ENCODE measurements at regions not wholly inside any gene's neighbourhood (a gene's known extent, or its start where the extent isn't known, plus 50 kb on each side); places are given as distances from the start of the nearest gene placed in this dataset.

DNA sequence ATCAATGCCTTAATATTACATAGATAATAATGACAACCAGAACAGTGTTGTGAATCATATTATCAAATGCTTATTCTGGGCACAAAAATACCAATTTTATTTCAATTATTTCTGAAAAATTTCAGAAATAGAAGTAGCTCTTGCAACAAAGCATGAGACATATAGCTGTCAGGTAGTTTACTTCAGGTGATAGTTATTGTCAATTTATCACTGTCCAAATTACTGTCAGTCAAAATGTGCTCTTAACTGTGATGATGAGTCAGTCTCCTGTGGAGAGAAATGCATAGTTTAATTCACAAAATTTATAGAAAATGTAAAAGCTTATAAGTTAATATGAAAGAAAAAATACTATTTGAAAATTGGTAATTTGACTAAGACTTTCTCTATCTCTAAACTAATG is 1078.4 kb upstream of the GBE1 start:
- DNase-seq = no peak
- peaks cover 0 to 4% of the 10 kb centered on the region in 2 donors for H3K36me3 Mint-ChIP-seq (ENCODE audit: insufficient read depth in 2 of 2)
- H3K27ac Mint-ChIP-seq = no peak overlapping the region
- no peaks in the 10 kb centered on the region for H3K4me1 Mint-ChIP-seq (ENCODE audit: low read depth)
- no peak for ATAC-seq (replicated peaks in 1 of 2)
- peaks cover 11 to 12% of the 10 kb centered on the region in 2 donors for H3K9me3 Mint-ChIP-seq
- no peak overlapping the region for H3K4me3 Mint-ChIP-seq
- H3K27me3 Mint-ChIP-seq (ENCODE audit: low read depth) = no peaks in the 10 kb centered on the region

DNA sequence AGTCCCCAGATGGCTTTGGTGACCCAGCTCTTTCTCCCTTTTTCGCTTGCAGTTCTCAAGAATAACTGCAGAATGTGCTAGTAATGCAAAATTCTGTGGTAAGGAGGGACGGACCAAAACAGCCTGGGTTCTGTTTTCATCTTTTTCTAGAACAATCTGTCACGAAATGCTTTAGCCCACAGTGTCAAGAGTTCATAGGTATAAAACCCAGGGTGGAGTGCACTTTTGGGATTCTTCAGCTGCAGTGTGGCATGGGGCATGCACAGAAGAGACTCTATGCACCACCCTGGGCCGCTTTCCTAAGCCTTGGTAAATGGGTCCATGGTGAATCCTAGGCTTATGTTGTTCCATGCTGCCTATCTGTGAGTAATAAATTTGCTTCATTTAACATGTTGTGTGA is 1072.7 kb upstream of the GBE1 start:
- DNase-seq (no peak), ATAC-seq (replicated peaks in 1 of 2) (no peak)
- peaks cover 4 to 7% of the 10 kb centered on the region in 2 donors for H3K9me3 Mint-ChIP-seq
- H3K4me3 Mint-ChIP-seq = no peak overlapping the region
- no peaks in the 10 kb centered on the region for H3K27me3 Mint-ChIP-seq (ENCODE audit: low read depth)
- no peak overlapping the region for H3K27ac Mint-ChIP-seq
- no peaks in the 10 kb centered on the region for H3K4me1 Mint-ChIP-seq (ENCODE audit: low read depth)
- no peaks in the 10 kb centered on the region for H3K36me3 Mint-ChIP-seq (ENCODE audit: insufficient read depth in 2 of 2)

DNA sequence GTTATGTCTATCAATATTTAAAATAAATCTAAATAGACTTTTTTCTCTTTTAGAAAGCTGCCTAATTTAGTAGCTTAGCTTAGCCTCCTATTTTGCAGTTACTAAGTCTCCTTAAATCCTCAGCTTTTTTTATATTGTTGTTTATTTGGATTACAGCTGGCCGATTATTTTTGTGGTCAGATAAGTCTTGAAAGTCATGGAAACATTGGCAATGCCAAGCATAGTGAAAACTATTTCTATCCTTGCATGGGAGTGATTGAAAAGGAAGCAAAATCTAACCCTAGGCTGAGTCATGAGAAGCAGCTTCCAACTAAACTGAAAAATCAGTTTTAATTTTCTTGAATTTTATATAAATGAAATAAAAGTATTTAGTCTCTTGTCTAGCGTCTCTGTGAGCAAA is 1063.0 kb upstream of the GBE1 start:
- Mint-ChIP-seq H3K4me3 (no peak overlapping the region), H3K36me3 (ENCODE audit: insufficient read depth in 2 of 2) (peaks cover 0 to 4% of the 10 kb centered on the region in 2 donors), H3K4me1 (ENCODE audit: low read depth) (no peaks in the 10 kb centered on the region), H3K9me3 (peaks cover 5 to 7% of the 10 kb centered on the region in 2 donors), H3K27ac (no peak overlapping the region), H3K27me3 (ENCODE audit: low read depth) (no peaks in the 10 kb centered on the region)
- no peak for ATAC-seq (replicated peaks in 1 of 2)
- no peak for DNase-seq

DNA sequence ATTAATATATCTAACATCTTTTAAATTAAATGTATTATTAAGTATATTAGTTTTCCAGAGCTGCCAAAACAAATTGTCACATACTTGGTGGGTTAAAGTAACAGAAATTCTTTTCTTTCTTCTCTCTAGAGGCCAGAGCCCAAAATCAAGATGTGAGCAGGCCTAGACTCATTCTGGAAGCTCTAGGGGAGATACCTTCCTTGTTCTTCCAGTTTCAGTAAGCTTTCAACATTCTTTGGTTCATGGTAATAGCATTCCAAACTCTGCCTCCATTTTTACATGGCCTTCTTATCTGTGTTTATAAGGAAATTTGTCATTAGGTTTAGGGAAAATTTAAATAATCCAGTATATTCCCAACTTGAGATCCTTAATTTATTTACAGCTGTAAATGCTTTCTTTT is 1054.6 kb upstream of the GBE1 start:
- no peak overlapping the region for H3K4me3 Mint-ChIP-seq
- DNase-seq (no peak), ATAC-seq (replicated peaks in 1 of 2) (no peak)
- no peak overlapping the region for H3K27ac Mint-ChIP-seq
- no peaks in the 10 kb centered on the region for H3K4me1 Mint-ChIP-seq (ENCODE audit: low read depth)
- H3K27me3 Mint-ChIP-seq (ENCODE audit: low read depth) = no peaks in the 10 kb centered on the region
- peaks cover 9 to 10% of the 10 kb centered on the region in 2 donors for H3K9me3 Mint-ChIP-seq
- peaks cover under 1 to 2% of the 10 kb centered on the region in 2 donors for H3K36me3 Mint-ChIP-seq (ENCODE audit: insufficient read depth in 2 of 2)

DNA sequence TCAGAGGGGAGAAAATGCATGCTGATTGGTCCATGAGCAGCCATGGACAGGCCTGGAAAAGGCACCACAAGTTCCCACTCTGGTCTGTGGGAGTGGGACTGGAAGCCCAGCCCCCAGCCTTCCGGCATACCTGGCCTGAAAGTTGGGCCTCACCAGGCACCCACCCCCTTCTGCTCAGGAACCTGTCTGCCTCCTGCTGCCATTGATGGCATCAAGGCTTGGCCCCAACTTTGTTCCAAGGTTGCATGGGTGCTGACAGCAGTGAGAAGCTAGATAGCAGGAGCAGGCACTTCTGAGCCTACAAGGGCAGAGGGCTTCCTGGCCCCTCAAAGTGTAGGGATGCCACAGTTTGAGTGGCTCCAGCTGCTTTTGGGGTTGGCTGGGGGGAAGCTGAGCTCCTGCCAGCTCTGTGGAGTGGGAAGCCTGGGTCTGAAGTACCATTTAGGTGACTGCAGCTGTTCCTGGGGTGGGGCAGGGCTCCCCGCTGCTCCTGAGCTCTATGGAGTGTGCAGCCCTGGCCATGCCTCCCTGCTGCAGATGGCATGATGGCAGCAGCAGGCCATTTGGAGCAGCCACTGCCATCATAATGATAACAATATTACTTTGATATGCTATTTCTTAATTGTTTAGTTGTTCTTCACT is 1054.1 kb upstream of the GBE1 start:
- H3K4me1 Mint-ChIP-seq (ENCODE audit: low read depth) = no peaks in the 10 kb centered on the region
- peaks cover 9 to 10% of the 10 kb centered on the region in 2 donors for H3K9me3 Mint-ChIP-seq
- DNase-seq = no peak
- no peaks in the 10 kb centered on the region for H3K27me3 Mint-ChIP-seq (ENCODE audit: low read depth)
- peaks cover 0 to 2% of the 10 kb centered on the region in 2 donors for H3K36me3 Mint-ChIP-seq (ENCODE audit: insufficient read depth in 2 of 2)
- H3K27ac Mint-ChIP-seq = no peak overlapping the region
- no peak overlapping the region for H3K4me3 Mint-ChIP-seq
- no peak for ATAC-seq (replicated peaks in 1 of 2)

DNA sequence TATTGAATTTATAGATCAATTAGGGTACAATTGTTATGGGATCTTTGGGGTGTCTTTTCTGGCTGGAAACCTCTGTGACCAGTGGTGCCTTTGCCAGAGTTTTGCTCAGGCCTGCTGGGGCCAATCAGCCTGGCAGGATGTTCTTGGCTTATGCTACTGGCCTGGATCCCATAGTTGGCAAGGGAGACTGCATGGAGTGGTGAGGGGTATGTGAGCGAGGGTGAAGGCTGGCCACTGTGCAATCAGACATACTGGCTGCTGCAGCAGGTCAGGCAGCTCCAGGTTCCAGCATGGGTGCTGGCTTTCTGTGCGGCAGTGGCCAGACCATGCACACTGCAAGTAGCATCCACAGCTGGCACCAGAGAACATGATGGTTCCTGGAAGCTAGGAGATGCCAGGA is 1053.2 kb upstream of the GBE1 start:
- no peaks in the 10 kb centered on the region for H3K4me1 Mint-ChIP-seq (ENCODE audit: low read depth)
- H3K27me3 Mint-ChIP-seq (ENCODE audit: low read depth) = no peaks in the 10 kb centered on the region
- no peak overlapping the region for H3K4me3 Mint-ChIP-seq
- H3K36me3 Mint-ChIP-seq (ENCODE audit: insufficient read depth in 2 of 2) = peaks cover 0 to 2% of the 10 kb centered on the region in 2 donors
- H3K27ac Mint-ChIP-seq = no peak overlapping the region
- H3K9me3 Mint-ChIP-seq = peaks cover 8 to 12% of the 10 kb centered on the region in 2 donors
- DNase-seq (no peak), ATAC-seq (replicated peaks in 1 of 2) (no peak)

DNA sequence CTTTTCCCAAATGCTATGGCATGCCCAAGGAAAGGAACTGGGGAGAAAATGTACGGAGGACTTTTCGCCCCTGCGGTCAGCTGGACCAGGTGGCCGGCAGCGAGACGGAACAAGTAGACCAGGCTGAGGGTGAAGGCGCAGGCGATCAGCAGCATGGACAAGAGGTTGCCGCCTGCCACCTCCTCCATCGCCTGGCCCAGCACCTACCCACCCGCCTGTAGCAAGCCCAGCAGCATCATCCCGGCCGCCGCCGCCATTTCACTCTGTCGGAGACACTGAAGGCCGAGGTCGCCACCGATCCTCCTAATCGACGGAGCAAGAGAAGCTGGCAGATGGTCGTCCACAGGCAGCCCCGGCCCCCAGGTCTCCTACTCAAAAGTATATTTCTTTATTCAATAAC is 1046.3 kb upstream of the GBE1 start:
- Mint-ChIP-seq H3K36me3 (ENCODE audit: insufficient read depth in 2 of 2) (peaks cover 0 to 2% of the 10 kb centered on the region in 2 donors), H3K9me3 (peaks cover 2 to 10% of the 10 kb centered on the region in 2 donors), H3K27ac (no peak overlapping the region), H3K4me1 (ENCODE audit: low read depth) (no peaks in the 10 kb centered on the region), H3K27me3 (ENCODE audit: low read depth) (no peaks in the 10 kb centered on the region), H3K4me3 (no peak overlapping the region)
- ATAC-seq (replicated peaks in 1 of 2) (no peak), DNase-seq (no peak)

DNA sequence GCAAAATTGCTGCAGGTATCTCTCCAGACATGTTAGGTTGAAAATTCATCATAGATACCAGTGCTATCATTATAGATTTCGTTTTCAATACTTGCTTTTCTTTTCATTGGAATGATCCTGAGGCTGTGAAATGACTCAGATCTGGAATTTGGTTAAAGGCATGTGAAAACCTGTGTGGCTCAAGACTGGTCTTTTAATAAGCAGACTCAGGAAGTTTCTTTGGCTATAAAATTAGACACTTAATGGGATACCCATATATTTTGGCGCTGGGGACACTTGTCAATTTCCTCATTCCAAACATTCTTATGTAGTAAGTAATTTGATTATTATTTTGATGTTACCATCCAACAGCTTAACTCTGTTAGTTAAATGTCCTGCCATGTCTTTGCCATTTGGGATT is 1041.1 kb upstream of the GBE1 start:
- no peak overlapping the region for H3K27ac Mint-ChIP-seq
- H3K36me3 Mint-ChIP-seq (ENCODE audit: insufficient read depth in 2 of 2) = peaks cover 0 to 2% of the 10 kb centered on the region in 2 donors
- no peak overlapping the region for H3K4me3 Mint-ChIP-seq
- H3K9me3 Mint-ChIP-seq = peaks cover 6 to 7% of the 10 kb centered on the region in 2 donors
- no peaks in the 10 kb centered on the region for H3K27me3 Mint-ChIP-seq (ENCODE audit: low read depth)
- no peaks in the 10 kb centered on the region for H3K4me1 Mint-ChIP-seq (ENCODE audit: low read depth)
- no peak for ATAC-seq (replicated peaks in 1 of 2)
- DNase-seq = no peak

DNA sequence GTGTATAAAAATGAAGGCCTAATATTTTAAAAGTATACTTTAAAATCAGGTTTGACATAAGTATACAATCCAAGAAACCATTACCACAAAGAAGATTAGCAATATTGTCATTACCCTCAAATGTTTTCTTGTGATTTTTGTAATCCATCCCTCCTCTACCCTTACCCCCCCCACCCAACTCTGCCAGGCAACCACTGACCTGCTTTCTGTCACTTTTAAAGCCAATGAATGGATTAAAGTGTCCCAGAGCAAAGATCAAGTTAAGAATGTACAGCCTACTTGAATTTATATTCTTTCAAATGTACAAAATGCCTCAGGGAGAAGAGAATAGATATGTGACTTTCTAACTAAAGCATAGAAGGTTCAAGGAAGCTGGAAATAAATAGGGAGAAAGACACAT is 1038.8 kb upstream of the GBE1 start:
- H3K27me3 Mint-ChIP-seq (ENCODE audit: low read depth) = no peaks in the 10 kb centered on the region
- no peaks in the 10 kb centered on the region for H3K36me3 Mint-ChIP-seq (ENCODE audit: insufficient read depth in 2 of 2)
- no peaks in the 10 kb centered on the region for H3K4me1 Mint-ChIP-seq (ENCODE audit: low read depth)
- H3K9me3 Mint-ChIP-seq = peaks cover 5 to 6% of the 10 kb centered on the region in 2 donors
- H3K4me3 Mint-ChIP-seq = no peak overlapping the region
- H3K27ac Mint-ChIP-seq = no peak overlapping the region
- DNase-seq (no peak), ATAC-seq (replicated peaks in 1 of 2) (no peak)

DNA sequence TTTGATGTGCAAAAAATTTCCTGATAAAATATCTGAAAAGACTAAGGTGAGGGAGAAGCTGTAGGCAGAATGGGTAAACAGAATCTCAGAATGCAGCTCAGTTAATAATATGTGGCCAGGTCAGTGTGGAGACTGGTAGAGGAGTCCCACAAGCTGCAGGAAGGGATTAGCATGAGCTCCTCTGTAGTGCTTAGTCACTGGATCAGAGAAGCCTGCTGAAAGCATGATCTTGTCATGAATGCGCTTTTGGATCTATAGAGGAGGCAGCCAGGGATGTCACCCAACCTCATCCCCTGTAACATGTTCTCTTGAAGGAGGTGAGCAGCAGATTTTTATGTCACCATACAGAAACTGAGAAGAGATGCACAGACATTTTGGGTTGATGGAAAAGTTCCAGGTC is 1035.3 kb upstream of the GBE1 start:
- Mint-ChIP-seq H3K36me3 (ENCODE audit: insufficient read depth in 2 of 2) (no peaks in the 10 kb centered on the region), H3K27ac (no peak overlapping the region), H3K9me3 (peaks cover 5 to 6% of the 10 kb centered on the region in 2 donors), H3K27me3 (ENCODE audit: low read depth) (no peaks in the 10 kb centered on the region), H3K4me3 (no peak overlapping the region), H3K4me1 (ENCODE audit: low read depth) (no peaks in the 10 kb centered on the region)
- ATAC-seq (replicated peaks in 1 of 2) = no peak
- no peak for DNase-seq

DNA sequence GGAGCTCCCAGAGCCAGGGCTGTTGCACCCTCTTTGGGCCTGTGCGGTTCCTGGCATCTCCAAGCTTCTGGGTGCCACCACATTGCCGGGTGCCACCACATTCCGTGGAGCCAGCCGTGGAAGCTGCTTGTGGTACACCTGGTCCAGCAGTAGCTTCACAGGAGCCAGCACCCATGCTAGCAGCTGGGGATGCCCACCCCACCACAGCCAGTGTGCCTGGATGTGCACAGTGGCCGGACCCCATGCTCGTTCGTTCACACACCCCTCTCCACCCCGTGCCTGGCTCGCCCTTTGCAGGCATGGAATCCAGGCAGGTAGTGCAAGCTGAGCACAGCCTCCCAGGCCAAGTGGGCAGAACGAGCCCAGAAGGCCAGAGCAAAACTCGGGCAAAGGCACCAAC is 1029.8 kb upstream of the GBE1 start:
- no peak overlapping the region for H3K4me3 Mint-ChIP-seq
- H3K36me3 Mint-ChIP-seq (ENCODE audit: insufficient read depth in 2 of 2) = no peaks in the 10 kb centered on the region
- no peaks in the 10 kb centered on the region for H3K4me1 Mint-ChIP-seq (ENCODE audit: low read depth)
- no peak overlapping the region for H3K27ac Mint-ChIP-seq
- DNase-seq = no peak
- no peak for ATAC-seq (replicated peaks in 1 of 2)
- H3K27me3 Mint-ChIP-seq (ENCODE audit: low read depth) = no peaks in the 10 kb centered on the region
- peaks cover 3% of the 10 kb centered on the region in 2 donors for H3K9me3 Mint-ChIP-seq

DNA sequence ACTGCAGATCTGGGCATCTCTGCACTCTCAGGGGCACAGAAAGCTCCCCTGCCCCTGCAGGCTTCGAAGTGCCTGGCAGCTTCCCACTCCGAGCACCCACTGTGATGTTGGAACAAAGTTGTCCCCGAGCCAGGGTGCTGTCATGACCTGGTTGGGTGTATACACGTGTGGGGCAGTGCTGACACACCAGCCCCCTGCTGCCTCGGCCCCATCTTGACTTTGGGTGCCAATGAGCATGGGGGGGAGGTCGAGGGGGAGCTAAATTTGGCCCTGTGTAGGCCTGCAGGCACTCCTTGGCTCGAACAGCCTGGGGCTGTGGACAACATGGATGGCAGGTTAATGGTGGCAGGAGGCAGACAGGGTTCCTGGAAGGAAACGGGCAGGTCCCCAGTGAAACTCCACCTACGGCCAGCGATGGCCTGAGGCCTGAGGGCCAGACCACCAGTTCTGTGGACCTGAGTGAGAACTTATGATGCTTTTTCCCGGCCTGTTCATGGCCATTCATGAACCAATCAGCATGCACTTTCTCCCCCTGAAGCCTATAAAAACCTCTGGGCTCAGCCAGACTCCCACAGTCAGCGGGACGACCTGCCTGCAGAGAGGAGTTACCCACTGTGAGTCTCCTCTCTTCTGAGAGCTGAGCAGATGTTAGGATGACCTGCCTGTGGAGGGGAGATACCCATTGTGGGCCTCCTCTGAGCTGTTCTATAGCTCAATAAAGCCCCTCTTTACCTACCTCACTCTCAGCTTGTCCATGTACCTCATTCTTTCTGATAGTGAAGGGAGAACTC is 1029.1 kb upstream of the GBE1 start:
- no peak for ATAC-seq (replicated peaks in 1 of 2)

DNA sequence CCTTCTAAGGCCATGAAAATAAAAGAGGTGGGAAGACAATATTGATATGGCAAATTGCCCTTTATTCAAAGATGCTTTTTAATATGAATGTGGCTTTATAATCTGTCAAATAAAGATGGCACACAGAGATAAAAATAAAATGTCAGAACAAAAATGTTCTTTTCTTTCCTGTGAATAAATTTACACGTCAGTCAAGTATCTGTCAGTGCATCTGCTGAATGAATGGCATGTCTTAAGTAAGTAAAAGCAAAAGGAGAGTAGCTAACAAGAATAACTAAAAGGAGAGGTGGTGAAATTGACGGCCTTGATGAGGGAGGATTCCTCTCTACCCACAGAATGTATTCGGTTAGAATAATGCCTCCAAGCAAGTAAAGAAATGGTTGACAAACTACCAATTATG is 1021.7 kb upstream of the GBE1 start:
- Mint-ChIP-seq H3K4me3 (no peak overlapping the region), H3K9me3 (peaks cover 2 to 5% of the 10 kb centered on the region in 2 donors), H3K27me3 (ENCODE audit: low read depth) (no peaks in the 10 kb centered on the region), H3K27ac (no peak overlapping the region), H3K4me1 (ENCODE audit: low read depth) (no peaks in the 10 kb centered on the region), H3K36me3 (ENCODE audit: insufficient read depth in 2 of 2) (no peaks in the 10 kb centered on the region)
- DNase-seq (no peak), ATAC-seq (replicated peaks in 1 of 2) (no peak)

More for the DNA sequence above, 1029.1 kb upstream of the GBE1 start:
- H3K36me3 Mint-ChIP-seq (ENCODE audit: insufficient read depth in 2 of 2) = no peaks in the 10 kb centered on the region
- H3K4me1 Mint-ChIP-seq (ENCODE audit: low read depth) = no peaks in the 10 kb centered on the region
- no peak for DNase-seq
- H3K4me3 Mint-ChIP-seq = no peak overlapping the region
- peaks cover 4 to 5% of the 10 kb centered on the region in 2 donors for H3K9me3 Mint-ChIP-seq
- no peak overlapping the region for H3K27ac Mint-ChIP-seq
- no peaks in the 10 kb centered on the region for H3K27me3 Mint-ChIP-seq (ENCODE audit: low read depth)

DNA sequence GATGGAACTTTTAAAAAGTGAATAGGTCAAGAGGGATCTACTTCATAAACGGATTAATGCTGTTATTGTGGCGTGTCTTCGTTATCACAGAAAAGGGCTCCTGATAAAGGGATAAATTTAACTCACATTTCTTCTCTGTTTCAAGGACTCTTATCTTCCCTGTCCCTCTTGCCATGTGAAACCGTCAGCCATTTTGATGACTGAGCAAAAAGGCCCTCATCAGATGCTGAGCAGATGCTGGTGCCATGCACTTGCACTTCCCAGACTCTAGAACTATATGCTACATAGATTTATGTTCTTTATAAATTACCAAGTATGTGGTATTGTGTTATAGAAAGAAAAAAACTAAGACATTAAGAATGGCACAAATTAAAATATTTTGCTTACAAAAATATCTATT is 1011.8 kb upstream of the GBE1 start:
- Mint-ChIP-seq H3K4me1 (ENCODE audit: low read depth) (no peaks in the 10 kb centered on the region), H3K36me3 (ENCODE audit: insufficient read depth in 2 of 2) (no peaks in the 10 kb centered on the region), H3K27ac (no peak overlapping the region)

More for the DNA sequence above, 1011.8 kb upstream of the GBE1 start:
- DNase-seq (no peak), ATAC-seq (replicated peaks in 1 of 2) (no peak)
- H3K4me3 Mint-ChIP-seq = no peak overlapping the region
- peaks cover 9% of the 10 kb centered on the region in 2 donors for H3K9me3 Mint-ChIP-seq
- H3K27me3 Mint-ChIP-seq (ENCODE audit: low read depth) = no peaks in the 10 kb centered on the region

Measured in activated T-cell treated with anti-CD3 and anti-CD28 coated beads, Interleukin-2, amount 50 U/mL, for 72 hours (primary cell).